ENCODE measurements at regions not wholly inside any gene's neighbourhood (a gene's known extent, or its start where the extent isn't known, plus 50 kb on each side); places are given as distances from the start of the nearest gene placed in this dataset.

DNA sequence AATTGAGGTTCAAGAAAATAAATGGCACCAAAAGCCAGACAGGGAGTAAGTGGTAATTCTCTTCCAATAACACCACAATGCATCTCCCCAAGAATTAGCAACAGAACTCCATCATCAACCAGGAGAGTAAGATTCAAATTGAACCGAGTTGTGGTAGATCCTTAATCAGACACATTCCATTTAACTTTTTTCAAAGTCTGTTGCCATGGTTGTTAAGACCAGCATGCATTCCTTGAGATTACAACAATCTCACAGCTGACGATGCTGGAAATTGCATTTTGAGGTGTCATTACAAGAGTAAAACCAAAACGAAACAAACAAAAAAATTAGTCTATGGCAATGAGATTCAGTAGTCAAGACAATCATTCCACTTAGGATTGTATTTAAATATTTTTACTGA is 78.9 kb upstream of the ZNF462 start:
- no peak for TF ChIP-seq EZH2 (IDR thresholded peaks at IDR 0.05)
- TF ChIP-seq, protein P1, sequence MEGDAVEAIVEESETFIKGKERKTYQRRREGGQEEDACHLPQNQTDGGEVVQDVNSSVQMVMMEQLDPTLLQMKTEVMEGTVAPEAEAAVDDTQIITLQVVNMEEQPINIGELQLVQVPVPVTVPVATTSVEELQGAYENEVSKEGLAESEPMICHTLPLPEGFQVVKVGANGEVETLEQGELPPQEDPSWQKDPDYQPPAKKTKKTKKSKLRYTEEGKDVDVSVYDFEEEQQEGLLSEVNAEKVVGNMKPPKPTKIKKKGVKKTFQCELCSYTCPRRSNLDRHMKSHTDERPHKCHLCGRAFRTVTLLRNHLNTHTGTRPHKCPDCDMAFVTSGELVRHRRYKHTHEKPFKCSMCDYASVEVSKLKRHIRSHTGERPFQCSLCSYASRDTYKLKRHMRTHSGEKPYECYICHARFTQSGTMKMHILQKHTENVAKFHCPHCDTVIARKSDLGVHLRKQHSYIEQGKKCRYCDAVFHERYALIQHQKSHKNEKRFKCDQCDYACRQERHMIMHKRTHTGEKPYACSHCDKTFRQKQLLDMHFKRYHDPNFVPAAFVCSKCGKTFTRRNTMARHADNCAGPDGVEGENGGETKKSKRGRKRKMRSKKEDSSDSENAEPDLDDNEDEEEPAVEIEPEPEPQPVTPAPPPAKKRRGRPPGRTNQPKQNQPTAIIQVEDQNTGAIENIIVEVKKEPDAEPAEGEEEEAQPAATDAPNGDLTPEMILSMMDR (IDR thresholded peaks at IDR 0.05) = no peak
- no peak for TF ChIP-seq EZH2phosphoT487 (IDR thresholded peaks at IDR 0.05)

Data from neural progenitor cell (in vitro differentiated cells).